Fibroblast of lung (primary cell): ENCODE measurements at regions not wholly inside any gene's neighbourhood (a gene's known extent, or its start where the extent isn't known, plus 50 kb on each side); places are given as distances from the start of the nearest gene placed in this dataset.

Source experiments
- DNase-seq, 2 donors: peaks; one replicate each; pipeline versions ENCODE4 v3.0.0 to v3.0.0-alpha.2; 2010; ENCODE audit warnings: low read depth in 2 of 2
- H2AFZ ChIP-seq: 2 replicates; pipeline ENCODE4 v1.5.1; 2012; ENCODE audit warnings: low read length, control low read depth, inconsistent platforms
- H3K27ac ChIP-seq: 2 replicates; pipeline ENCODE4 v1.5.1; 2011; ENCODE audit warnings: low read length, control low read depth; ENCODE audit not compliant: insufficient read depth
- H3K27me3 ChIP-seq: 2 replicates; pipeline ENCODE4 v1.5.1; 2011; ENCODE audit warnings: mild to moderate bottlenecking, low read length; ENCODE audit not compliant: control insufficient read depth, insufficient read depth
- H3K36me3 ChIP-seq: 2 replicates; pipeline ENCODE4 v1.5.1; 2011; ENCODE audit warnings: low read length; ENCODE audit not compliant: control insufficient read depth, insufficient read depth
- H3K4me1 ChIP-seq: 2 replicates; pipeline ENCODE4 v1.5.1; 2011; ENCODE audit warnings: low read length; ENCODE audit not compliant: control insufficient read depth, insufficient read depth; ENCODE audit errors: extremely low read depth
- H3K4me2 ChIP-seq: 2 replicates; pipeline ENCODE4 v1.5.1; 2011; ENCODE audit warnings: low read length, control low read depth; ENCODE audit not compliant: insufficient read depth; ENCODE audit errors: extremely low read depth
- H3K4me3 ChIP-seq, 4 experiments: fragments of 200-600 bp in 1 of 4; sonication (generic) in 1 of 4; replicated peaks in 1 of 4; 2 replicates each; pipeline ENCODE4 v1.5.1; 2011 to 2016; ENCODE audit warnings: low read length in 4 of 4, low read depth in 3 of 4, mild to moderate bottlenecking in 3 of 4, control low read depth in 2 of 4, inconsistent platforms in 1 of 4, mixed read lengths in 1 of 4; ENCODE audit not compliant: insufficient read depth in 1 of 4; ENCODE audit errors: control extremely low read depth in 1 of 4
- H3K79me2 ChIP-seq: 2 replicates; pipeline ENCODE4 v1.5.1; 2012; ENCODE audit warnings: mild to moderate bottlenecking, low read length, inconsistent platforms; ENCODE audit not compliant: control insufficient read depth, insufficient read depth
- H3K9ac ChIP-seq: 2 replicates; pipeline ENCODE4 v1.5.1; 2011; ENCODE audit warnings: mild to moderate bottlenecking, low read length, control low read depth; ENCODE audit not compliant: insufficient read depth
- H3K9me3 ChIP-seq: 2 replicates; pipeline ENCODE4 v1.5.1; 2012; ENCODE audit warnings: low read depth, low read length; ENCODE audit not compliant: control insufficient read depth, insufficient read depth
- H4K20me1 ChIP-seq: 2 replicates; pipeline ENCODE4 v1.5.1; 2011; ENCODE audit warnings: low read length; ENCODE audit not compliant: control insufficient read depth, insufficient read depth; ENCODE audit errors: extremely low read depth
- CTCF ChIP-seq, 2 donors: IDR thresholded peaks in 1 of 2; conservative IDR thresholded peaks in 1 of 2; 1 replicate in 1 of 2; 2 replicates in 1 of 2; pipeline ENCODE4 v1.5.1; 2011 to 2012; ENCODE audit warnings: low read length in 2 of 2, control low read depth in 1 of 2, inconsistent platforms in 1 of 2, low read depth in 1 of 2, mild to moderate bottlenecking in 1 of 2
- EZH2 ChIP-seq: IDR thresholded peaks from 2 replicates; pipeline ENCODE4 v1.5.1; 2012; ENCODE audit warnings: low read length, control low read depth, mild to moderate bottlenecking; ENCODE audit errors: missing control alignments

GRCh38 chr12:4849115-4849541 is 60.6 kb upstream of the KCNA1 start:
- Histone ChIP-seq H3K4me1 (no peaks in the 10 kb centered on the region), H3K27ac (no peak overlapping the region), H3K9me3 (no peaks in the 10 kb centered on the region), H3K9ac (no peak overlapping the region), H3K27me3 (peaks cover 3% of the 10 kb centered on the region), H4K20me1 (no peaks in the 10 kb centered on the region), H3K79me2 (no peaks in the 10 kb centered on the region), H3K36me3 (no peaks in the 10 kb centered on the region), H2AFZ (no peak overlapping the region), H3K4me2 (no peak overlapping the region), H3K4me3 (no peak overlapping the region)
- DNase-seq: peak; percentile 33 to 58
- no peak for TF ChIP-seq EZH2
- peak; percentile 75 to 89 for TF ChIP-seq CTCF (conservative IDR thresholded peaks at IDR 0.05 in 1 of 2, IDR thresholded peaks at IDR 0.05 in 1 of 2; ENCODE audit: low read depth in 1 of 2, low read length in 2 of 2)

- Histone ChIP-seq H3K27ac (no peak overlapping the region), H3K4me3 (no peak overlapping the region), H3K27me3 (peaks cover 3% of the 10 kb centered on the region), H4K20me1 (no peaks in the 10 kb centered on the region), H3K4me1 (no peaks in the 10 kb centered on the region), H3K36me3 (no peaks in the 10 kb centered on the region), H2AFZ (no peak overlapping the region), H3K9me3 (no peaks in the 10 kb centered on the region), H3K9ac (no peak overlapping the region), H3K4me2 (no peak overlapping the region), H3K79me2 (no peaks in the 10 kb centered on the region)
- DNase-seq: no peak
- no peak for TF ChIP-seq CTCF (conservative IDR thresholded peaks at IDR 0.05 in 1 of 2, IDR thresholded peaks at IDR 0.05 in 1 of 2; ENCODE audit: low read depth in 1 of 2, low read length in 2 of 2)
These were observed 59.8 kb upstream of the KCNA1 start for GRCh38 chr12:4849795-4850345.

- Histone ChIP-seq H4K20me1 (no peaks in the 10 kb centered on the region), H3K9me3 (no peaks in the 10 kb centered on the region), H2AFZ (no peak overlapping the region), H3K27me3 (peaks cover 3% of the 10 kb centered on the region), H3K4me3 (no peak overlapping the region), H3K36me3 (no peaks in the 10 kb centered on the region), H3K4me2 (no peak overlapping the region), H3K27ac (no peak overlapping the region), H3K79me2 (no peaks in the 10 kb centered on the region), H3K9ac (no peak overlapping the region), H3K4me1 (no peaks in the 10 kb centered on the region)
- TF ChIP-seq CTCF (conservative IDR thresholded peaks at IDR 0.05 in 1 of 2, IDR thresholded peaks at IDR 0.05 in 1 of 2; ENCODE audit: low read depth in 1 of 2, low read length in 2 of 2) (no peak), EZH2 (no peak)
- DNase-seq: no peak
These were observed 58.8 kb upstream of the KCNA1 start for GRCh38 chr12:4850857-4851380.
